ENCODE measurements at regions not wholly inside any gene's neighbourhood (a gene's known extent, or its start where the extent isn't known, plus 50 kb on each side); places are given as distances from the start of the nearest gene placed in this dataset.

DNA sequence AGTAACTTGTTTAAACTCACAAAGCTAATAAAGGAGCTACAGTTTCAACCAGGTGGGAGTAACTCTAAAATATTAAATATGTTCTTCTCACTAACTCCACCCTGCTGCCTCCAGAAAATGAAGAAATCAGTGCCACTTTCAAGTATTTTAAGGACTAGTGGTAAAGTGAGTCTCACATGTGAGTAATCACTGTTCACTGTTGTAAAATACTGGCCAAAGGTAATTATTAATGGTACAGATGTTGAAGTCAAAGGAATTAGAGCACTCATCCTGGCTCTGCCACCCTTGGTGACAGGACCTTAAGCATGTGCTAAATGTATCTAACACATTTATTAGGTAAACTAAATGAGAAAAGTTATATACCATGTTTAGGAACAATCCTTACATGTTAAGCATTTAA is 430.7 kb downstream of the BRINP1 start:
- Histone ChIP-seq H3K9me3 (no peaks in the 10 kb centered on the region), H3K36me3 (ENCODE audit: control insufficient read depth, insufficient read depth, low read length) (no peaks in the 10 kb centered on the region), H3K4me3 (ENCODE audit: low read depth, low read length) (no peak overlapping the region), H3K27me3 (replicated peaks; ENCODE audit: control insufficient read depth, insufficient read depth, low read length) (no peaks in the 10 kb centered on the region), H3K4me1 (no peaks in the 10 kb centered on the region)
- Mint-ChIP-seq H3K27ac (ENCODE audit: unreplicated experiment) (no peak overlapping the region), H3K4me1 (ENCODE audit: low read depth, unreplicated experiment) (no peaks in the 10 kb centered on the region), H3K36me3 (ENCODE audit: insufficient read depth, unreplicated experiment) (no peaks in the 10 kb centered on the region), H3K4me3 (ENCODE audit: unreplicated experiment) (no peak overlapping the region), H3K9me3 (ENCODE audit: unreplicated experiment) (no peaks in the 10 kb centered on the region), H3K27me3 (ENCODE audit: insufficient read depth, unreplicated experiment) (peaks cover 3% of the 10 kb centered on the region)
- TF ChIP-seq, protein P1, sequence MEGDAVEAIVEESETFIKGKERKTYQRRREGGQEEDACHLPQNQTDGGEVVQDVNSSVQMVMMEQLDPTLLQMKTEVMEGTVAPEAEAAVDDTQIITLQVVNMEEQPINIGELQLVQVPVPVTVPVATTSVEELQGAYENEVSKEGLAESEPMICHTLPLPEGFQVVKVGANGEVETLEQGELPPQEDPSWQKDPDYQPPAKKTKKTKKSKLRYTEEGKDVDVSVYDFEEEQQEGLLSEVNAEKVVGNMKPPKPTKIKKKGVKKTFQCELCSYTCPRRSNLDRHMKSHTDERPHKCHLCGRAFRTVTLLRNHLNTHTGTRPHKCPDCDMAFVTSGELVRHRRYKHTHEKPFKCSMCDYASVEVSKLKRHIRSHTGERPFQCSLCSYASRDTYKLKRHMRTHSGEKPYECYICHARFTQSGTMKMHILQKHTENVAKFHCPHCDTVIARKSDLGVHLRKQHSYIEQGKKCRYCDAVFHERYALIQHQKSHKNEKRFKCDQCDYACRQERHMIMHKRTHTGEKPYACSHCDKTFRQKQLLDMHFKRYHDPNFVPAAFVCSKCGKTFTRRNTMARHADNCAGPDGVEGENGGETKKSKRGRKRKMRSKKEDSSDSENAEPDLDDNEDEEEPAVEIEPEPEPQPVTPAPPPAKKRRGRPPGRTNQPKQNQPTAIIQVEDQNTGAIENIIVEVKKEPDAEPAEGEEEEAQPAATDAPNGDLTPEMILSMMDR (IDR thresholded peaks at IDR 0.05; ENCODE audit: insufficient read depth in 1 of 2, low read depth in 1 of 2, low read length in 1 of 2, severe bottlenecking in 1 of 2, unreplicated experiment in 1 of 2), result no peak
- intact Hi-C loops (cut with micrococcal nuclease; ENCODE audit: unreplicated experiment), result no loop called here
- ChIA-PET POLR2A (no interaction called here), CTCF (no interaction called here)
- no peak for DNase-seq
- BruUV-seq (replicated peaks), result no TSS peak

DNA sequence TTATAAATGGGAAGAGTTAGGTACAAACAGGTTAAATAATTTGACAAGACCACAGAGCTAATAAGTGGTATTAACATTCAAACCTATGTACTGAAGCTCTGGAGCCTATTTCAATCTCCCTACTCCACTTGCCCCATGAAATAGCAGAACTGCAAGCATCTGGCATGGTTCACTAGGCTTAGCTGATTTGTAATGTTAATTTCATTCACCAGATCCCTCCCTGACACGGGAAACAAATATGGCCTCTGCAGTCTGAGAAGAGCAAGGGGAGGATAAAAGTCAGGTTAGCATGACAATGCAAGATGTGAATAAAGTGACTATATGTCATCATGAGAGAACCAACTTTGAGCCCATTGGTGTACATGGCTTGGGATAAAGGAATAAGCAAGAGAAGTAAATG is 428.8 kb downstream of the BRINP1 start:
- ChIA-PET POLR2A (no interaction called here), CTCF (no interaction called here)
- H3K27me3 ChIP-seq (replicated peaks; ENCODE audit: control insufficient read depth, insufficient read depth, low read length), result no peaks in the 10 kb centered on the region
- Mint-ChIP-seq H3K27ac (ENCODE audit: unreplicated experiment) (no peak overlapping the region), H3K9me3 (ENCODE audit: unreplicated experiment) (no peaks in the 10 kb centered on the region), H3K4me3 (ENCODE audit: unreplicated experiment) (no peak overlapping the region), H3K4me1 (ENCODE audit: low read depth, unreplicated experiment) (no peaks in the 10 kb centered on the region), H3K27me3 (ENCODE audit: insufficient read depth, unreplicated experiment) (no peaks in the 10 kb centered on the region), H3K36me3 (ENCODE audit: insufficient read depth, unreplicated experiment) (no peaks in the 10 kb centered on the region)
- no peaks in the 10 kb centered on the region for H3K36me3 ChIP-seq (ENCODE audit: control insufficient read depth, insufficient read depth, low read length)
- no peak overlapping the region for H3K4me3 ChIP-seq (ENCODE audit: low read depth, low read length)
- intact Hi-C loops (cut with micrococcal nuclease; ENCODE audit: unreplicated experiment), result no loop called here
- TF ChIP-seq, protein P1 (IDR thresholded peaks at IDR 0.05; ENCODE audit: insufficient read depth in 1 of 2, low read depth in 1 of 2, low read length in 1 of 2, severe bottlenecking in 1 of 2, unreplicated experiment in 1 of 2), result no peak
- DNase-seq, result no peak
- H3K4me1 ChIP-seq, result no peaks in the 10 kb centered on the region
- H3K9me3 ChIP-seq, result no peaks in the 10 kb centered on the region
- BruUV-seq (replicated peaks), result no TSS peak

GRCh38 chr9:118946669-118947068 is 422.6 kb downstream of the BRINP1 start:
- Mint-ChIP-seq H3K9me3 (ENCODE audit: unreplicated experiment) (no peaks in the 10 kb centered on the region), H3K27ac (ENCODE audit: unreplicated experiment) (no peak overlapping the region), H3K36me3 (ENCODE audit: insufficient read depth, unreplicated experiment) (no peaks in the 10 kb centered on the region), H3K27me3 (ENCODE audit: insufficient read depth, unreplicated experiment) (no peaks in the 10 kb centered on the region), H3K4me3 (ENCODE audit: unreplicated experiment) (no peak overlapping the region), H3K4me1 (ENCODE audit: low read depth, unreplicated experiment) (no peaks in the 10 kb centered on the region)
- TF ChIP-seq, protein P1 (IDR thresholded peaks at IDR 0.05; ENCODE audit: insufficient read depth in 1 of 2, low read depth in 1 of 2, low read length in 1 of 2, severe bottlenecking in 1 of 2, unreplicated experiment in 1 of 2), result no peak
- BruUV-seq (replicated peaks), result no TSS peak
- DNase-seq, result no peak
- Histone ChIP-seq H3K4me1 (no peaks in the 10 kb centered on the region), H3K27me3 (replicated peaks; ENCODE audit: control insufficient read depth, insufficient read depth, low read length) (no peaks in the 10 kb centered on the region), H3K36me3 (ENCODE audit: control insufficient read depth, insufficient read depth, low read length) (no peaks in the 10 kb centered on the region), H3K4me3 (ENCODE audit: low read depth, low read length) (no peak overlapping the region), H3K9me3 (no peaks in the 10 kb centered on the region)
- ChIA-PET POLR2A (no interaction called here), CTCF (no interaction called here)
- intact Hi-C loops (cut with micrococcal nuclease; ENCODE audit: unreplicated experiment), result no loop called here

Measured in Caco-2 (cell line).